H1 (cell line): ENCODE measurements at regions not wholly inside any gene's neighbourhood (a gene's known extent, or its start where the extent isn't known, plus 50 kb on each side); places are given as distances from the start of the nearest gene placed in this dataset.

ENCODE experiments used
- CREB1 ChIP-seq: IDR thresholded peaks from 2 replicates; pipeline ENCODE4 v1.6.1; 2012; ENCODE audit warnings: inconsistent platforms
- PHF8 ChIP-seq: fragments of 200-600 bp; sonication (generic); conservative IDR thresholded peaks from 2 replicates; pipeline ENCODE4 v1.7.1; 2012; ENCODE audit warnings: low read depth, mild to moderate bottlenecking, inconsistent platforms, low read length, moderate library complexity
- POLR2A ChIP-seq, 2 experiments: IDR thresholded peaks; 1 replicate in 1 of 2; 2 replicates in 1 of 2; pipeline ENCODE4 v1.6.1; 2011; ENCODE audit warnings: low read depth in 2 of 2, low read length in 2 of 2, mild to moderate bottlenecking in 2 of 2; ENCODE audit errors: control extremely low read depth in 1 of 2
- POLR2AphosphoS5 ChIP-seq: IDR thresholded peaks from 2 replicates; pipeline ENCODE4 v1.6.1; 2011; ENCODE audit warnings: low read depth, low read length
- SAP30 ChIP-seq: fragments of 300-600 bp; sonication (generic); IDR thresholded peaks from 2 replicates; pipeline ENCODE4 v1.7.1; 2012; ENCODE audit warnings: low read length, moderate library complexity, mild to moderate bottlenecking, inconsistent platforms; ENCODE audit not compliant: insufficient read depth, insufficient replicate concordance
- SIN3A ChIP-seq, 2 experiments: IDR thresholded peaks in 1 of 2; conservative IDR thresholded peaks in 1 of 2; 2 replicates each; pipeline ENCODE4 v1.6.1; 2011 to 2012; ENCODE audit warnings: low read length in 2 of 2, improper control_type of control experiment in 1 of 2, low read depth in 1 of 2, mild to moderate bottlenecking in 1 of 2
- TAF1 ChIP-seq: IDR thresholded peaks from 2 replicates; pipeline ENCODE4 v1.6.1; 2011; ENCODE audit warnings: mild to moderate bottlenecking, low read depth, low read length
- TF ChIP-seq, protein P1 (sequence below), 3 experiments: IDR thresholded peaks; 1 replicate in 2 of 3; 2 replicates in 1 of 3; pipeline versions ENCODE4 v1.5.1 to v1.6.1; 2011; ENCODE audit warnings: low read length in 3 of 3, mild to moderate bottlenecking in 3 of 3, inconsistent platforms in 2 of 3, low read depth in 1 of 3, moderate library complexity in 1 of 3; ENCODE audit not compliant: insufficient read depth in 1 of 3; ENCODE audit errors: control extremely low read depth in 1 of 3
- TF ChIP-seq, protein P2 (sequence below): IDR thresholded peaks from 2 replicates; pipeline ENCODE4 v1.6.1; 2012; ENCODE audit warnings: low read length, inconsistent platforms

DNA sequence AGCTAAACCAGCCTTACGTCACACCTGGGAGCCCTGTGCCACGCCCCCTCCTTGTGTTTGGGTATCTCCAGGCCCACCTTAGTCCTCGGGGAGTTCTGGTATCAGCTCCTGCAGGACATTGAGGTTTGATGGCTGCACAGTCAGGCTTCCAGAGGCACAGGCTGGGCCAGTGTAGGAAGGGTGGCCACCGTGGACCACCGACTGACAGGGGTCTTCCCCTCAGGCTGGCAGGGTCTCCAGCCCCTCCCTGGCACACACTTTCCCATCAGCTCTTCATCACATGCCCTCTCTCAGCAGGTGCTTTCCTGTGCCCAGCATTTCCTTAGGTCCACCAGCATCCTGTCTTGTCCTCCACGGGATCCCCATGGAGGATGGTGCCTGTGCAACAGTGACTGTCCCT lies 413.1 kb downstream of the TCERG1L start:
- no peak for TF ChIP-seq SAP30
- TF ChIP-seq POLR2AphosphoS5 = no peak
- TF ChIP-seq CREB1 = no peak
- TF ChIP-seq POLR2A (IDR thresholded peaks at IDR 0.05; ENCODE audit: control extremely low read depth in 1 of 2, low read depth in 2 of 2, low read length in 2 of 2) = no peak
- no peak for TF ChIP-seq SIN3A (conservative IDR thresholded peaks at IDR 0.05 in 1 of 2, IDR thresholded peaks at IDR 0.05 in 1 of 2; ENCODE audit: low read depth in 1 of 2, low read length in 2 of 2)
- TF ChIP-seq PHF8 = no peak
- TF ChIP-seq, protein P1, sequence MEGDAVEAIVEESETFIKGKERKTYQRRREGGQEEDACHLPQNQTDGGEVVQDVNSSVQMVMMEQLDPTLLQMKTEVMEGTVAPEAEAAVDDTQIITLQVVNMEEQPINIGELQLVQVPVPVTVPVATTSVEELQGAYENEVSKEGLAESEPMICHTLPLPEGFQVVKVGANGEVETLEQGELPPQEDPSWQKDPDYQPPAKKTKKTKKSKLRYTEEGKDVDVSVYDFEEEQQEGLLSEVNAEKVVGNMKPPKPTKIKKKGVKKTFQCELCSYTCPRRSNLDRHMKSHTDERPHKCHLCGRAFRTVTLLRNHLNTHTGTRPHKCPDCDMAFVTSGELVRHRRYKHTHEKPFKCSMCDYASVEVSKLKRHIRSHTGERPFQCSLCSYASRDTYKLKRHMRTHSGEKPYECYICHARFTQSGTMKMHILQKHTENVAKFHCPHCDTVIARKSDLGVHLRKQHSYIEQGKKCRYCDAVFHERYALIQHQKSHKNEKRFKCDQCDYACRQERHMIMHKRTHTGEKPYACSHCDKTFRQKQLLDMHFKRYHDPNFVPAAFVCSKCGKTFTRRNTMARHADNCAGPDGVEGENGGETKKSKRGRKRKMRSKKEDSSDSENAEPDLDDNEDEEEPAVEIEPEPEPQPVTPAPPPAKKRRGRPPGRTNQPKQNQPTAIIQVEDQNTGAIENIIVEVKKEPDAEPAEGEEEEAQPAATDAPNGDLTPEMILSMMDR (IDR thresholded peaks at IDR 0.05; ENCODE audit: control extremely low read depth in 1 of 3, insufficient read depth in 1 of 3, low read depth in 1 of 3, low read length in 3 of 3) = no peak
- TF ChIP-seq, protein P2, sequence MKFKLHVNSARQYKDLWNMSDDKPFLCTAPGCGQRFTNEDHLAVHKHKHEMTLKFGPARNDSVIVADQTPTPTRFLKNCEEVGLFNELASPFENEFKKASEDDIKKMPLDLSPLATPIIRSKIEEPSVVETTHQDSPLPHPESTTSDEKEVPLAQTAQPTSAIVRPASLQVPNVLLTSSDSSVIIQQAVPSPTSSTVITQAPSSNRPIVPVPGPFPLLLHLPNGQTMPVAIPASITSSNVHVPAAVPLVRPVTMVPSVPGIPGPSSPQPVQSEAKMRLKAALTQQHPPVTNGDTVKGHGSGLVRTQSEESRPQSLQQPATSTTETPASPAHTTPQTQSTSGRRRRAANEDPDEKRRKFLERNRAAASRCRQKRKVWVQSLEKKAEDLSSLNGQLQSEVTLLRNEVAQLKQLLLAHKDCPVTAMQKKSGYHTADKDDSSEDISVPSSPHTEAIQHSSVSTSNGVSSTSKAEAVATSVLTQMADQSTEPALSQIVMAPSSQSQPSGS = no peak
- no peak for TF ChIP-seq TAF1
